Effector memory CD4-positive, alpha-beta T cell (primary cell): ENCODE measurements at regions not wholly inside any gene's neighbourhood (a gene's known extent, or its start where the extent isn't known, plus 50 kb on each side); places are given as distances from the start of the nearest gene placed in this dataset.

ENCODE experiments used
- DNase-seq, 3 donors: peaks; one replicate each; pipeline ENCODE4 v3.0.0-alpha.2; 2020
- H3K27ac ChIP-seq: 2 replicates; pipeline ENCODE4 v1.7.0; 2013; ENCODE audit warnings: mild to moderate bottlenecking, low read length, moderate library complexity; ENCODE audit not compliant: insufficient read depth, poor library complexity, severe bottlenecking
- H3K27me3 ChIP-seq: replicated peaks from 2 replicates; pipeline ENCODE4 v1.7.0; 2013; ENCODE audit warnings: mild to moderate bottlenecking, low read length; ENCODE audit not compliant: insufficient read depth, control insufficient read depth, poor library complexity, severe bottlenecking
- H3K36me3 ChIP-seq: 2 replicates; pipeline ENCODE4 v1.7.0; 2013; ENCODE audit warnings: mild to moderate bottlenecking, low read length, moderate library complexity; ENCODE audit not compliant: control insufficient read depth, insufficient read depth
- H3K4me1 ChIP-seq: 2 replicates; pipeline ENCODE4 v1.7.0; 2013; ENCODE audit warnings: low read length, mild to moderate bottlenecking; ENCODE audit not compliant: control insufficient read depth, insufficient read depth, poor library complexity, severe bottlenecking
- H3K4me3 ChIP-seq: 2 replicates; pipeline ENCODE4 v1.7.0; 2013; ENCODE audit warnings: low read length, low read depth, mild to moderate bottlenecking; ENCODE audit not compliant: insufficient read depth, poor library complexity, severe bottlenecking
- H3K9me3 ChIP-seq: 2 replicates; pipeline ENCODE4 v1.7.0; 2013; ENCODE audit warnings: mild to moderate bottlenecking, low read length, moderate library complexity; ENCODE audit not compliant: control insufficient read depth

DNA sequence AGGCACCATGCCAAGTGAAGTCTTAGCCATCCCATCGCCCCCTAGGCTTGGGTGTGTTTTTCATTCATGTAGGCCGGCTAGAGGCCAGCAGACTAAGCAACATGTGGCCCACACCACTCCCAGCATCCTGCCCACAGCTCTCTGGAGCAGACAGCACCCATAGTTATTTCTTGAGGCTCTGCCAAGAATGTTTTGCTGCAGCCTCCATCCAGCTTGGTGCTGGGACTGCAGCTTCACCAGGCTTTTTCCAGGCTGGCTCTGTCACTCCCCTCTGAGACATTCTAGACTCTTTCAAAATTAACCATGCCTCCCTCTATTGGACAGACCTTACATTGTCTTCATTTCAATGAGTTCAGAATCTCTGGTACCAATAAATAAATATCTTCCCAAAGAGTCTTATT lies 104.2 kb downstream of the DUSP10 start:
- H3K9me3 ChIP-seq = no peaks in the 10 kb centered on the region
- DNase-seq = no peak
- H3K4me3 ChIP-seq = no peak overlapping the region
- H3K27me3 ChIP-seq = no peaks in the 10 kb centered on the region
- H3K27ac ChIP-seq = no peak overlapping the region
- no peaks in the 10 kb centered on the region for H3K36me3 ChIP-seq
- H3K4me1 ChIP-seq = no peaks in the 10 kb centered on the region

DNA sequence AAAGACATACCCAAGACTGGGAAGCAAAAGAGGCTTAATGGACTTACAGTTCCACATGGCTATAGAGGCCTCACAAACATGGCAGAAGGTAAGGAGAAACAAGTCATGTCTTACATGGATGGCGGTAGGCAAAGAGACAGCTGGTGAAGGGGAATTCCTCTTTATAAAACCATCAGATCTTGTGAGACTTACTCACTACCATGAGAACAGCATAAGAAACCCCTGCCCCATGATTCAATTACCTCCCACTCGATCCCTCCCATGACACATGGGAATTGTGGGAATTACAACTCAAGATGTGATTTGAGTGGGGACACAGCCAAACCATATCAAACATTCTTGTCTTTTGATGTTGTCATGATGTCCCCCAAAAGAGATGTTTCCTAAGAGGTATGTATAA lies 103.3 kb downstream of the DUSP10 start:
- no peak overlapping the region for H3K27ac ChIP-seq
- H3K27me3 ChIP-seq = no peaks in the 10 kb centered on the region
- no peaks in the 10 kb centered on the region for H3K9me3 ChIP-seq
- no peak for DNase-seq
- H3K4me1 ChIP-seq = no peaks in the 10 kb centered on the region
- H3K4me3 ChIP-seq = no peak overlapping the region
- no peaks in the 10 kb centered on the region for H3K36me3 ChIP-seq

DNA sequence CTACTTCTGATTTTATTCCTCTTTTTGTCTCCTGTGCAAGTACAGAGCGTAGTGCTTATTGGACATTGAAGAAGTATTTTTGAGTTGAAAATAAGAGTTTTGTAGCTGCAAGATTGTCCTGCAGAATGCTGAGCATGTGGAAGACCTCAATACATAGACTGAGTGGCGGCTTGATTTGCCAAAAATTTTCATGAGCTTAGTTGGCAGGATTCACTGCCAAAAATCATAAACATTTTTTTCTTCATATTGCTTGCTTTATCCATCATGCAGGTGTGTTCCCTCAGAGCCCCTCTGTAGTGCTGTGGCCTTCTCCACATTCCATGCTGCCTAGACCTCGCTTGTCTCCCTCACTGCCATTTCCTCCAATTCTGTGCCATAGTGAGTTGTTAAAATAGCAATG lies 100.1 kb downstream of the DUSP10 start:
- Histone ChIP-seq H3K4me3 (no peak overlapping the region), H3K27me3 (no peaks in the 10 kb centered on the region), H3K4me1 (no peaks in the 10 kb centered on the region), H3K36me3 (no peaks in the 10 kb centered on the region), H3K9me3 (no peaks in the 10 kb centered on the region), H3K27ac (no peak overlapping the region)
- DNase-seq = no peak

DNA sequence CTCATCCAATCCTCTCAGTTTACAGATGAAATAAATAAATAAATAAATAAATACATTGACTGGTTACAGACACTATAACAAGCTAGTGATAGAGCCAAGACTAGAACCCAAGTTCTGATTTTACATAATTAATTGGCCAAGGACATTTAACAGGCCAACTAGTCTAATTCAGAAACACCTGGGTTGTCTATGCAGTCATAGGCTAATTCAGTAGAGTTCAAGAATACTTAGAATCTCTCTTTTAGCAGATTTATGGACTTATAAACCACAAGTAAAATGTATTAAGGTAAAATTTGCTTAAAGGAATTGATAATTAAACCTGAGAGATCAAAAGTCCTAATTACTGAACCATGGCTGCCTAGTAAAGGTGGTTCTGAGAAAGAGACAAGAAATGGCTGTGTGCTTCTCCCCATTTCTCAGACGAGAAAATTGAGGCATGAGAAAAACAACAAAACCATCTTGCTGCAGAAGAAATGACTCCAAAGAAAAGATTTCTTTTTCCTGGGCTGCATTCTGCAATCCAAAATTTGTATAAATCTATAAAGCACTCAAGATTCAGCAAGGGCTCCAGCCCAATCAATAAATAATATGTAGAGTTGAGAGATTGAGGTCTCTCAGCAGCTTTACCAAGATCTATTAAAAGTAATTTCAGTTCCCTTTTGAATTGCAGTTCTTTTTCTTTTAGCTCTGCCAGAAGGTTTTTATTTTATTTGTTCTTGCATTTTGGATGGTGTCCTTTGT lies 98.3 kb downstream of the DUSP10 start:
- Histone ChIP-seq H3K27me3 (no peaks in the 10 kb centered on the region), H3K9me3 (no peaks in the 10 kb centered on the region), H3K4me1 (no peaks in the 10 kb centered on the region), H3K4me3 (no peak overlapping the region), H3K36me3 (no peaks in the 10 kb centered on the region), H3K27ac (no peak overlapping the region)
- no peak for DNase-seq

DNA sequence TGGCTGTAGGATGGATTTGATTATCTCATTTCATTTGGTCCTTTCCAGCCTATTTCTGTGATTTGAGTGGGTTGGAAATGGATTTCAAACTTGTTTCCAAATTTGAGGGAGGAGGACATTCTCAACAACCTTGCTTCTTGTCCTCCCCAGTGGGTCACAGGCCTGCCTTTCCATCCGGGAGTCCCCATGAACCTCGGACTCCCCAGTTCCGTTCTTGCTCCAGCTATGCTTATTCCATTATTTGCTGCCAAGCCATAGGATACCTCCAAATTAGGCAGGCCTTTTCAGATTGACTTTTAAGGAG lies 97.8 kb downstream of the DUSP10 start:
- Histone ChIP-seq H3K4me3 (no peak overlapping the region), H3K9me3 (no peaks in the 10 kb centered on the region), H3K27ac (no peak overlapping the region), H3K4me1 (no peaks in the 10 kb centered on the region), H3K27me3 (no peaks in the 10 kb centered on the region), H3K36me3 (no peaks in the 10 kb centered on the region)
- no peak for DNase-seq

DNA sequence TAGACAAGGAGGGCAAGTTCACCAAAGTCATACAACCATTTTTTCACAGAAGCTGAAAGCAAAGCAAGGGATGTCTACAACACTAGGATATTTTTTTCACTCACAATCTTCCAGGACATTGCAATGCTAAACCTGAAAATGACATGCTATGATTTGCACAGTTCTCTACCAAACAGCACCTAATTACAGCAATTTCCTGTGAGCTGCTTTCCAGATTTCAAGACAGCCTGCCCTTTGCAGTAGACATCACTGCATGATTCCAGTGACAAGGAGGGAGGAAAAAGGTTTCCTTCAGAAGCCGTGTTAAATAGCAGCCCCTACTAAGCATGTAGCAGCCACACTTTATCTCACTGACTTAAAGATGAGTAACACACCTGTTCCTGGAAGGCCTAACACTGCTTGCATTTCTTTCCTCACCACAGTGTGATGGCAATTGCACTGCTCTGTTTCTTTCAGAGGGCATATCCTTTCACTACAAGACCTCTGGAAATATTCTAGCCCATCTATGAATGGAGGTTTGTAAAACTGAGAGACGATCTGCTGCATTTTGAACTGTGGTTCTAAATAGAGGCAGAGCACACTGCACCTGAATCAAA lies 97.1 kb downstream of the DUSP10 start:
- no peak for DNase-seq
- Histone ChIP-seq H3K4me1 (no peaks in the 10 kb centered on the region), H3K9me3 (no peaks in the 10 kb centered on the region), H3K27ac (no peak overlapping the region), H3K27me3 (no peaks in the 10 kb centered on the region), H3K36me3 (no peaks in the 10 kb centered on the region), H3K4me3 (no peak overlapping the region)

DNA sequence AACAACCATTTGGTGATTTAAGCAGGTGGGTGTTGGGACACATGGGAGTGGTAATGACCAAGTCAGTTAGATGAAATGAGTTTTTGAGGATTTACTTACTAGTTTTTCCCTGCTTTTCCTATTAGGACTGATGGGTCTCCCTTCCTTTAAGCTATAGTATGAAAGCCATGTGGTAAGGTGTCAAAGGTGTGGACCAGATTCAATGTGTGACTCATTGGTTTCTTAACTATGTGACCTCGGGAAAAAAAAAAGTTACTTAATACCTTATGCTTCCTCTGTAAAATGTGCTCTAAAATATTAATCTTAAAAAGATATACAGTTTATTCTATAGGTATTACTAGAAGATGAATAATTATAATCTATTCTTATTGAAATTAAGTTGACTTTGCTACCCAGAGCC lies 93.7 kb downstream of the DUSP10 start:
- no peaks in the 10 kb centered on the region for H3K27me3 ChIP-seq
- H3K36me3 ChIP-seq = no peaks in the 10 kb centered on the region
- no peak overlapping the region for H3K27ac ChIP-seq
- H3K9me3 ChIP-seq = no peaks in the 10 kb centered on the region
- no peaks in the 10 kb centered on the region for H3K4me1 ChIP-seq
- H3K4me3 ChIP-seq = no peak overlapping the region
- DNase-seq = no peak
